ENCODE measurements at regions not wholly inside any gene's neighbourhood (a gene's known extent, or its start where the extent isn't known, plus 50 kb on each side); places are given as distances from the start of the nearest gene placed in this dataset.

DNA sequence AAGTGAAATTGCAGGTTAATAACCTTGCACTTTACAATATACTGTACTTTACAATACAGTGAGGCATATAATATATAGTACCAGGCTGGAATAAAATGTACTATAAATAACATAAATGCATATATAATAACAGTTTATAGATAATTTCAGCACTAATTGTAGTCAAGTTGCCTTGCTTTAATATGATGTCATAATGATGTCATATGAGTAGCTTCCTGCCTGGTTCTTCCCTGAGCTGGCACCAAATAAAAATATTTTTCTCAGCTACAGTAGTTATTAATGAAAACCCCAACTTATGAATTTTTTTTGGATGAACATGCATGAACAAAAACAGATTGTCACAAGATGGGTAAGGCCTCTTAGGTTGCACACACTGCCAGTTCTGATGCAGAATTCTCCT lies 816.7 kb downstream of the XPNPEP1 start:
- no peaks in the 10 kb centered on the region for H3K9me1 ChIP-seq (ENCODE audit: insufficient read depth, low read length)
- no peak overlapping the region for H2AK5ac ChIP-seq (ENCODE audit: low read depth, low read length)
- no peak overlapping the region for H2AFZ ChIP-seq (replicated peaks; ENCODE audit: low read length, poor library complexity)
- H3K9me3 ChIP-seq (ENCODE audit: control insufficient read depth, insufficient read depth, low read length): no peaks in the 10 kb centered on the region
- H3K23ac ChIP-seq (ENCODE audit: low read depth, low read length): no peak overlapping the region
- DNase-seq: no peak
- no peak overlapping the region for H3K9ac ChIP-seq (ENCODE audit: low read depth, low read length)
- ChIA-PET POLR2A (ENCODE audit: unreplicated experiment) (no interaction called here), CTCF (no interaction called here)
- in situ Hi-C loops (cut with MboI; ENCODE audit: low sequenced_read_pairs): no loop called here
- H3K27me3 ChIP-seq (ENCODE audit: control insufficient read depth, insufficient read depth, low read length): no peaks in the 10 kb centered on the region
- H3K4me2 ChIP-seq (ENCODE audit: low read depth, low read length): no peak overlapping the region
- H3K79me1 ChIP-seq (ENCODE audit: low read depth in 1 of 2, low read length in 2 of 2): no peaks in the 10 kb centered on the region
- no peak overlapping the region for H3K4ac ChIP-seq (ENCODE audit: low read depth, low read length)
- H4K91ac ChIP-seq (ENCODE audit: insufficient read depth, low read depth, low read length): no peak overlapping the region
- H2BK20ac ChIP-seq (ENCODE audit: low read depth, low read length): no peak overlapping the region
- no peak overlapping the region for H3K27ac ChIP-seq (ENCODE audit: insufficient read depth, low read length)
- H2AK9ac ChIP-seq (replicated peaks; ENCODE audit: low read depth, low read length, poor library complexity): no peak overlapping the region
- no peaks in the 10 kb centered on the region for H4K20me1 ChIP-seq (ENCODE audit: insufficient read depth, low read length)
- H3K4me3 ChIP-seq (ENCODE audit: insufficient read depth, low read depth, low read length): no peak overlapping the region
- BruUV-seq (replicated peaks): no TSS peak
- H4K5ac ChIP-seq (ENCODE audit: low read depth, low read length): no peak overlapping the region
- H4K8ac ChIP-seq (ENCODE audit: low read depth in 2 of 2, low read length in 2 of 2): no peak overlapping the region
- no peak overlapping the region for H3K14ac ChIP-seq (replicated peaks; ENCODE audit: low read depth, low read length)
- H2BK5ac ChIP-seq (ENCODE audit: low read depth, low read length, poor library complexity, severe bottlenecking): no peak overlapping the region
- no peak overlapping the region for H3K56ac ChIP-seq (ENCODE audit: extremely low read depth, insufficient read depth, low read length)
- TF ChIP-seq, protein P1, sequence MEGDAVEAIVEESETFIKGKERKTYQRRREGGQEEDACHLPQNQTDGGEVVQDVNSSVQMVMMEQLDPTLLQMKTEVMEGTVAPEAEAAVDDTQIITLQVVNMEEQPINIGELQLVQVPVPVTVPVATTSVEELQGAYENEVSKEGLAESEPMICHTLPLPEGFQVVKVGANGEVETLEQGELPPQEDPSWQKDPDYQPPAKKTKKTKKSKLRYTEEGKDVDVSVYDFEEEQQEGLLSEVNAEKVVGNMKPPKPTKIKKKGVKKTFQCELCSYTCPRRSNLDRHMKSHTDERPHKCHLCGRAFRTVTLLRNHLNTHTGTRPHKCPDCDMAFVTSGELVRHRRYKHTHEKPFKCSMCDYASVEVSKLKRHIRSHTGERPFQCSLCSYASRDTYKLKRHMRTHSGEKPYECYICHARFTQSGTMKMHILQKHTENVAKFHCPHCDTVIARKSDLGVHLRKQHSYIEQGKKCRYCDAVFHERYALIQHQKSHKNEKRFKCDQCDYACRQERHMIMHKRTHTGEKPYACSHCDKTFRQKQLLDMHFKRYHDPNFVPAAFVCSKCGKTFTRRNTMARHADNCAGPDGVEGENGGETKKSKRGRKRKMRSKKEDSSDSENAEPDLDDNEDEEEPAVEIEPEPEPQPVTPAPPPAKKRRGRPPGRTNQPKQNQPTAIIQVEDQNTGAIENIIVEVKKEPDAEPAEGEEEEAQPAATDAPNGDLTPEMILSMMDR (conservative IDR thresholded peaks at IDR 0.05; ENCODE audit: low read depth, low read length): no peak
- TF ChIP-seq BHLHE40 (IDR thresholded peaks at IDR 0.05; ENCODE audit: low read depth, low read length) (no peak), CHD1 (IDR thresholded peaks at IDR 0.05; ENCODE audit: low read depth, low read length) (no peak), NFE2L2 (IDR thresholded peaks at IDR 0.05; ENCODE audit: low read depth, low read length) (no peak), MXI1 (IDR thresholded peaks at IDR 0.05; ENCODE audit: borderline replicate concordance, low read depth, low read length) (no peak)
- TF ChIP-seq, protein P2, sequence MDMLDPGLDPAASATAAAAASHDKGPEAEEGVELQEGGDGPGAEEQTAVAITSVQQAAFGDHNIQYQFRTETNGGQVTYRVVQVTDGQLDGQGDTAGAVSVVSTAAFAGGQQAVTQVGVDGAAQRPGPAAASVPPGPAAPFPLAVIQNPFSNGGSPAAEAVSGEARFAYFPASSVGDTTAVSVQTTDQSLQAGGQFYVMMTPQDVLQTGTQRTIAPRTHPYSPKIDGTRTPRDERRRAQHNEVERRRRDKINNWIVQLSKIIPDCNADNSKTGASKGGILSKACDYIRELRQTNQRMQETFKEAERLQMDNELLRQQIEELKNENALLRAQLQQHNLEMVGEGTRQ (IDR thresholded peaks at IDR 0.05; ENCODE audit: low read depth, low read length): no peak
- H3K36me3 ChIP-seq (ENCODE audit: control insufficient read depth, insufficient read depth, low read length): no peaks in the 10 kb centered on the region
- no peak for ATAC-seq (ENCODE audit: low read depth)
- H2BK15ac ChIP-seq (ENCODE audit: low read depth, low read length): no peak overlapping the region
- intact Hi-C loops (cut with micrococcal nuclease): no loop called here
- dilution Hi-C loops (cut with HindIII; ENCODE audit: low sequenced_read_pairs, unreplicated experiment): no loop called here
- no peaks in the 10 kb centered on the region for H3K4me1 ChIP-seq (ENCODE audit: control insufficient read depth, insufficient read depth, low read length)
- H3K18ac ChIP-seq (ENCODE audit: low read depth, low read length): no peak overlapping the region
- H2BK120ac ChIP-seq (ENCODE audit: low read depth, low read length): no peak overlapping the region

Measured in IMR-90 (cell line).